ENCODE measurements at regions not wholly inside any gene's neighbourhood (a gene's known extent, or its start where the extent isn't known, plus 50 kb on each side); places are given as distances from the start of the nearest gene placed in this dataset.

- H3K27ac ChIP-seq (ENCODE audit: control insufficient read depth, insufficient read depth): no peak overlapping the region
- RAD21 ChIA-PET (ENCODE audit: unreplicated experiment): no interaction called here
- 3% methylated on average over 2 of the region's 2 CpGs for WGBS (ENCODE audit: insufficient coverage, insufficient replicate concordance, low lambda C conversion rate, missing lambda C conversion rate)
- H4K20me1 ChIP-seq (ENCODE audit: control insufficient read depth, insufficient read depth): no peaks in the 10 kb centered on the region
- SMC1A ChIA-PET (ENCODE audit: uncharacterized antibody, unreplicated experiment): no interaction called here
- no peaks in the 10 kb centered on the region for H3K9me3 ChIP-seq (replicated peaks; ENCODE audit: control insufficient read depth, insufficient read depth, low read length)
- no peak for DNase-seq (ENCODE audit: low read depth, low spot score)
- H3K4me3 ChIP-seq: no peak overlapping the region
- CTCF ChIA-PET: interaction anchor here (0.7 kb wide), 1 partner anchor 162 kb away, joined by 3 read pairs; no protein-coding TSS in a partner anchor
- FAIRE-seq: no peak
- H3K9ac ChIP-seq (ENCODE audit: control insufficient read depth, insufficient read depth, low read length): no peak overlapping the region
- POLR2A ChIA-PET: no interaction called here
- H3K36me3 ChIP-seq (ENCODE audit: control insufficient read depth in 2 of 2, insufficient read depth in 2 of 2, low read length in 1 of 2): no peaks in the 10 kb centered on the region
- no peak overlapping the region for H3K4me2 ChIP-seq (ENCODE audit: control insufficient read depth, insufficient read depth)
- H2AFZ ChIP-seq (ENCODE audit: control insufficient read depth, low read depth, low read length): no peak overlapping the region
- H3K27me3 ChIP-seq (replicated peaks in 1 of 2; ENCODE audit: control insufficient read depth in 2 of 2, insufficient read depth in 2 of 2, low read length in 1 of 2): peaks cover 0 to 1% of the 10 kb centered on the region in 2 experiments; a peak in 1 of 4 replicates
- in situ Hi-C loops (cut with MboI): no loop called here
- H3K79me2 ChIP-seq (ENCODE audit: control insufficient read depth, insufficient read depth, low read length): no peaks in the 10 kb centered on the region
- H3K4me1 ChIP-seq (ENCODE audit: control insufficient read depth, insufficient read depth, low read length): no peaks in the 10 kb centered on the region
- no TSS peak for BruUV-seq (replicated peaks)
- TF ChIP-seq SP1 (IDR thresholded peaks at IDR 0.05; ENCODE audit: low read depth, low read length) (no peak), PBX3 (IDR thresholded peaks at IDR 0.05; ENCODE audit: insufficient replicate concordance, low read depth, low read length) (no peak), ZZZ3 (IDR thresholded peaks at IDR 0.05; ENCODE audit: control insufficient read depth, insufficient read length, low read depth) (no peak), NBN (IDR thresholded peaks at IDR 0.05) (no peak), SRF (IDR thresholded peaks at IDR 0.05; ENCODE audit: low read depth in 2 of 2, low read length in 2 of 2) (no peak)
- no peak for ATAC-seq
- intact Hi-C loops (cut with micrococcal nuclease; ENCODE audit: unreplicated experiment): no loop called here
Observed at GRCh38 chr5:135723491-135723890, 111.0 kb upstream of the SLC25A48 start.

DNA sequence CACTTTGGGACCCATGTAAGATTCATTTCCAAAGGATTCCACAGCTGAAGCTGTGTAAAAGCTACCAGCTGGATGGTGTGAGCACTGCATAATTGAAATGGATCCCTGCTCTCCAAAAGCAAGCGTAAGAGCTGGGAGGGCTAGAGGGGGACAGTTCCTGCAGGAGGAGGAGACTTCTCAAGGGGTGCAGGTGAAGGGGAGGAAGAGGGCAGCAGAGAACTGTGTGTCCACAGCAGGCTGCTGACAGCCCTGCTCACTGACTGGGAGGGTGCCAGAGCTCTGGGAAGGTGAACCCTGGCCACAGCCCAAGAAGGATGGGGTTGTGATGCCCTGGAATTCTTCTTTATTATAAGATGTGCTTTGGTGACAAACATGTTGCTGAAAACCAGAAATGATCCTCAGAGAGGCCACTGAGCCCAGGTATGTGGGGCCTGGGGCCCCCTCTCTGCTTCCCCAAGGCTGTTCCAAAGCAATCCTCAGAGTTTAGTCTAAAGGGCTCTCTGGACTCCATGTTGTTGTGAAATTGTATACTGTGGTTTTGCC is 112.8 kb upstream of the SLC25A48 start:
- in situ Hi-C loops (cut with MboI): no loop called here
- no peak overlapping the region for H3K4me2 ChIP-seq (ENCODE audit: control insufficient read depth, insufficient read depth)
- DNase-seq (ENCODE audit: low read depth, low spot score) (no peak), FAIRE-seq (no peak), ATAC-seq (no peak)
- 57% methylated on average over 1 of the region's 1 CpG for WGBS (ENCODE audit: insufficient coverage, insufficient replicate concordance, low lambda C conversion rate, missing lambda C conversion rate)
- intact Hi-C loops (cut with micrococcal nuclease; ENCODE audit: unreplicated experiment): no loop called here
- H3K9me3 ChIP-seq (replicated peaks; ENCODE audit: control insufficient read depth, insufficient read depth, low read length): no peaks in the 10 kb centered on the region
- CTCF ChIA-PET: no interaction called here
- no peak overlapping the region for H3K9ac ChIP-seq (ENCODE audit: control insufficient read depth, insufficient read depth, low read length)
- RAD21 ChIA-PET (ENCODE audit: unreplicated experiment): no interaction called here
- H3K4me3 ChIP-seq: no peak overlapping the region
- H3K27me3 ChIP-seq (replicated peaks in 1 of 2; ENCODE audit: control insufficient read depth in 2 of 2, insufficient read depth in 2 of 2, low read length in 1 of 2): peaks cover 0 to 1% of the 10 kb centered on the region in 2 experiments; a peak in 1 of 4 replicates
- no TSS peak for BruUV-seq (replicated peaks)
- H3K79me2 ChIP-seq (ENCODE audit: control insufficient read depth, insufficient read depth, low read length): no peaks in the 10 kb centered on the region
- SMC1A ChIA-PET (ENCODE audit: uncharacterized antibody, unreplicated experiment): no interaction called here
- no peaks in the 10 kb centered on the region for H4K20me1 ChIP-seq (ENCODE audit: control insufficient read depth, insufficient read depth)
- no peak overlapping the region for H3K27ac ChIP-seq (ENCODE audit: control insufficient read depth, insufficient read depth)
- H2AFZ ChIP-seq (ENCODE audit: control insufficient read depth, low read depth, low read length): no peak overlapping the region
- POLR2A ChIA-PET: no interaction called here
- no peaks in the 10 kb centered on the region for H3K36me3 ChIP-seq (ENCODE audit: control insufficient read depth in 2 of 2, insufficient read depth in 2 of 2, low read length in 1 of 2)
- no peaks in the 10 kb centered on the region for H3K4me1 ChIP-seq (ENCODE audit: control insufficient read depth, insufficient read depth, low read length)
- TF ChIP-seq CBX5 (IDR thresholded peaks at IDR 0.05; ENCODE audit: low read depth) (no peak), SRF (IDR thresholded peaks at IDR 0.05; ENCODE audit: low read depth in 2 of 2, low read length in 2 of 2) (no peak), KAT2A (conservative IDR thresholded peaks at IDR 0.05; ENCODE audit: control insufficient read depth, low read depth, low read length) (no peak), YY1 (IDR thresholded peaks at IDR 0.05; ENCODE audit: low read depth, low read length) (no peak), ZNF622 (IDR thresholded peaks at IDR 0.05) (no peak), ELK1 (IDR thresholded peaks at IDR 0.05; ENCODE audit: low read depth, low read length) (no peak), MYB (IDR thresholded peaks at IDR 0.05; ENCODE audit: borderline replicate concordance, low read depth, low read length) (no peak), MEF2B (IDR thresholded peaks at IDR 0.05; ENCODE audit: partially characterized antibody, poor library complexity, severe bottlenecking) (no peak)
- TF ChIP-seq, protein P1, sequence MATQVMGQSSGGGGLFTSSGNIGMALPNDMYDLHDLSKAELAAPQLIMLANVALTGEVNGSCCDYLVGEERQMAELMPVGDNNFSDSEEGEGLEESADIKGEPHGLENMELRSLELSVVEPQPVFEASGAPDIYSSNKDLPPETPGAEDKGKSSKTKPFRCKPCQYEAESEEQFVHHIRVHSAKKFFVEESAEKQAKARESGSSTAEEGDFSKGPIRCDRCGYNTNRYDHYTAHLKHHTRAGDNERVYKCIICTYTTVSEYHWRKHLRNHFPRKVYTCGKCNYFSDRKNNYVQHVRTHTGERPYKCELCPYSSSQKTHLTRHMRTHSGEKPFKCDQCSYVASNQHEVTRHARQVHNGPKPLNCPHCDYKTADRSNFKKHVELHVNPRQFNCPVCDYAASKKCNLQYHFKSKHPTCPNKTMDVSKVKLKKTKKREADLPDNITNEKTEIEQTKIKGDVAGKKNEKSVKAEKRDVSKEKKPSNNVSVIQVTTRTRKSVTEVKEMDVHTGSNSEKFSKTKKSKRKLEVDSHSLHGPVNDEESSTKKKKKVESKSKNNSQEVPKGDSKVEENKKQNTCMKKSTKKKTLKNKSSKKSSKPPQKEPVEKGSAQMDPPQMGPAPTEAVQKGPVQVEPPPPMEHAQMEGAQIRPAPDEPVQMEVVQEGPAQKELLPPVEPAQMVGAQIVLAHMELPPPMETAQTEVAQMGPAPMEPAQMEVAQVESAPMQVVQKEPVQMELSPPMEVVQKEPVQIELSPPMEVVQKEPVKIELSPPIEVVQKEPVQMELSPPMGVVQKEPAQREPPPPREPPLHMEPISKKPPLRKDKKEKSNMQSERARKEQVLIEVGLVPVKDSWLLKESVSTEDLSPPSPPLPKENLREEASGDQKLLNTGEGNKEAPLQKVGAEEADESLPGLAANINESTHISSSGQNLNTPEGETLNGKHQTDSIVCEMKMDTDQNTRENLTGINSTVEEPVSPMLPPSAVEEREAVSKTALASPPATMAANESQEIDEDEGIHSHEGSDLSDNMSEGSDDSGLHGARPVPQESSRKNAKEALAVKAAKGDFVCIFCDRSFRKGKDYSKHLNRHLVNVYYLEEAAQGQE (IDR thresholded peaks at IDR 0.05; ENCODE audit: low read depth, low read length): no peak

Data from GM12878 (cell line).